Astrocyte (in vitro differentiated cells and primary cell): ENCODE measurements at regions not wholly inside any gene's neighbourhood (a gene's known extent, or its start where the extent isn't known, plus 50 kb on each side); places are given as distances from the start of the nearest gene placed in this dataset.

Source experiments
- CTCF ChIP-seq: IDR thresholded peaks from 2 replicates; pipeline ENCODE4 v1.5.1; 2011; ENCODE audit warnings: low read depth, mild to moderate bottlenecking, inconsistent platforms, low read length, moderate library complexity; ENCODE audit not compliant: insufficient read depth
- EZH2 ChIP-seq: IDR thresholded peaks from 2 replicates; pipeline ENCODE4 v1.6.1; 2012; ENCODE audit warnings: mild to moderate bottlenecking, low read length, inconsistent platforms; ENCODE audit not compliant: insufficient read depth

GRCh38 chr16:5479926-5480325 is 382.3 kb upstream of the EEF2KMT start:
- TF ChIP-seq CTCF (no peak), EZH2 (no peak)
